ENCODE measurements at regions not wholly inside any gene's neighbourhood (a gene's known extent, or its start where the extent isn't known, plus 50 kb on each side); places are given as distances from the start of the nearest gene placed in this dataset.

DNA sequence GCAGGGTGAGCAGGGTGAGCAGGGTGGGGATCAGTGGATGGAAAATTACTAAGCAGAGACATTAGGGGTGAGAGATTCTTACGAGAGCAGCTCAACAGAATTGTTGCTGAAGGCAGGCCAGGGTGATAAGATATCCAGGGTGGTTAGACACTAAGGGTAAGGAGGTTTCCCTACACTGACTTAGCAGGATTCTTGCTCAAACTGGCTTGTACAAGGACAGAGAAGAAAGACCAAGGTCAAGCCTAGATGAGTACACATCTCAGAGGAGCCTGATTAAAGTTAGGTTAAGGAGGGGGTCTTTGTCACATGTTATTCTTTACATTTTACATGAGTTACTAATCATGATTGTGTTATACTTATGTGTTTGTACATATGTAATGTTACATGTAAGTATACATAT, 262.8 kb upstream of the FANCL start:
- no peak for DNase-seq

- DNase-seq: no peak
These were observed 261.8 kb upstream of the FANCL start for GRCh38 chr2:58502931-58503330.

- no peak for DNase-seq
These were observed 260.4 kb upstream of the FANCL start for GRCh38 chr2:58501371-58502160.

GRCh38 chr2:58497168-58497567, 256.0 kb upstream of the FANCL start:
- no peak for DNase-seq

DNA sequence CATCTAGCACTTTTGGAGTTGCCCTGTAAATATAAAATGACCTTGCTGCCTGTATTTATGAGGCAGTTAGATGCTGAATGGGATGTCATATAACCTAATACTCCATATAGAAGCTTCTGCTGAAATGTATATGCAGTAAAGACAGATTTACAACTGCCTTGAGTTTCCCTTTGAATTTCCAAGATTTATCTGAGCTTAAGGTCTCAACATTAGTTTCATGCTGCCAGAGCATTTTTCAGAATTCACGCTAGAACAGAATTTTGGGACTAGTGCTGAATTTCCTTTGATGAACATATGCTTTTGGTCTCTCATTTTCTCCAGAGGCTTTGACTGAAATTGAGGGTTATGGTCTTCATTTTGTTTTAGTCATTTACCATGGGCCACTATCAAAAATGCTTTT, 254.7 kb upstream of the FANCL start:
- no peak for DNase-seq

GRCh38 chr2:58494071-58494501, 253.0 kb upstream of the FANCL start:
- no peak for DNase-seq

- no peak for DNase-seq
These were observed 243.5 kb upstream of the FANCL start for GRCh38 chr2:58484629-58485028.

GRCh38 chr2:58484221-58484620, 243.1 kb upstream of the FANCL start:
- no peak for DNase-seq

- DNase-seq: no peak
These were observed 242.2 kb upstream of the FANCL start for GRCh38 chr2:58483307-58483706.

DNA sequence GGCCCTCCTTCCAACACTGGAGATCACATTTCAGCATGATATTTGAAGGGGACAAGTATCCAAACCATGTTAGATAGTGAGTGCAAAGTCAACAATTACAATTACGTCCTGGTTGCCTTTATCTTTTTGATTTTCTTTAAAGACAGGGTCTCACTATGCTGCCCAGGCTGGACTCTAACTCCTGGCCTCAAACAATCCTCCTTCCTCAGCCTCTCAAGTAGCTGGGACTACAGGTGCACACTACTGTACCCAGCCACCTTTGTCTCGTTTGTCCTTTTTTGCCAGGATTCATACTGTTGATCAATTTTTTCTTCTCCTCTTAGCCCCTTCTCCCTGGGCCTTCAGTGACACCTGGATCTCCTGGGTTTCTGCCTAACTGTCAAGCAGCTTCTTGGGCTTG, 240.5 kb upstream of the FANCL start:
- no peak for DNase-seq

DNA sequence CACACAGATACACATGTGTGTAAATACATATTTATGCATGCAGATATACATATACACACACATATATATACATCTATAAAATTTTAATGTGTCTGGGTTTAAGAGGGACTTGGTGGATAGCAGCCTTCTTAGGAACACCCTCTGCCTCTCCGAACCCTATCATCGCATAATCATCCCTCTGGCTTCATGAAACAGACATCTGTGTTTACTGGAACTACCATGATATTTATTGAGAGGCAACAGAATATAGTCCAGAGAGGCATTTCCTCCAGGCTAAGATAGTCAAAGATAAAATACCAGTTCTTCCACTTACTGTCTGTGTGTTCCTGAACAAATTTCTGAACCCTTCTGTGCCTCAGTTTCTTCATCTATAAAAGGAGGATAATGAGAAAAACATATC, 239.0 kb upstream of the FANCL start:
- DNase-seq: no peak

DNA sequence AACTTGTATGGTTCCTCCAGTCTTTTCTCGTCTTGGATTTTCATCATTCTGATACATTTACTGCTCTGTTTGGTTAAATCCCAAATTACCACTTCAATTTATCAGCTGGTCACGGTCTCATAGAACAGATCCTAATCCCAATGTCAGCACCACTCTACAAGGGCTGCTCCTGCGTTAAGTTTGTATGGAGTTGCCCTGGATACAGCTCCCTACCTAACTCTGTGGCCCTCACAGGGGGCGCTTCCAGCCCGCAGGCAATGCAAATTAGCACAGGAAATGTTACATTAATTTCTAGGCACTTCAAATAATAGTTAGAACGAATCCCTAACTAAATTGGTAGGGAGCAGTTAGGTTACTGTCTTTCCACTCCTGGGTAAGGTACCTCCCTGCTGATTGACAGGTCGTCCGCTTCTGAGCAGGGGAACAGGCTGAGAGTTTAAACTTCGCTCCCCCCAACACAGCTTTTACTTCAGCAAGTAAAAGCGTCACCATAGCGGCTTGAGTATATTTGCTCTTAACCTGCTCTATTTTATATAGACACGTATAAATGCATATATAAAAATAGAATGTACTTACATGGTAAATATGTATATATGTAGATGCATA, 238.5 kb upstream of the FANCL start:
- no peak for DNase-seq

GRCh38 chr2:58476556-58476955, 235.4 kb upstream of the FANCL start:
- DNase-seq: no peak

- DNase-seq: no peak
These were observed 234.6 kb upstream of the FANCL start for GRCh38 chr2:58475756-58476155.

GRCh38 chr2:58473165-58473564, 232.0 kb upstream of the FANCL start:
- no peak for DNase-seq

DNA sequence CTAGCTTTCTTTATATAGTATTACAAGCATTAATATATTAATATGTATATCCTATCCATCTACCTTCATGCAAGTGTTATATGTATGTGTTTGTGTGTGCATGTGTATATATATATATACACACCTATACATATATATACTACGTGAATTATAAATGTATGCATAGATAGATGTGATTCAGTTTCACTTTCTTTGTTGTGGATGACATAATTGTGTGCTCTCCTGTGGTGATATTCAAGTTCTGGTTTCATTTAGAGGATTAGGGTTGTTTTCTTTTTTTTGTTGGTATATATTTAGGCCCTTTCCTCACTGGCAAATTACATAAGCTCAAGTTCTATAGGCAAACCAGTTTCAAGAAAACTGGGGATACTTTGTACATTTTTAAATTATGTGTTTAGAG, 225.7 kb upstream of the FANCL start:
- DNase-seq: no peak

GRCh38 chr2:58466021-58466420, 224.9 kb upstream of the FANCL start:
- DNase-seq: peak in 1 of 2 experiments; percentile 7

DNA sequence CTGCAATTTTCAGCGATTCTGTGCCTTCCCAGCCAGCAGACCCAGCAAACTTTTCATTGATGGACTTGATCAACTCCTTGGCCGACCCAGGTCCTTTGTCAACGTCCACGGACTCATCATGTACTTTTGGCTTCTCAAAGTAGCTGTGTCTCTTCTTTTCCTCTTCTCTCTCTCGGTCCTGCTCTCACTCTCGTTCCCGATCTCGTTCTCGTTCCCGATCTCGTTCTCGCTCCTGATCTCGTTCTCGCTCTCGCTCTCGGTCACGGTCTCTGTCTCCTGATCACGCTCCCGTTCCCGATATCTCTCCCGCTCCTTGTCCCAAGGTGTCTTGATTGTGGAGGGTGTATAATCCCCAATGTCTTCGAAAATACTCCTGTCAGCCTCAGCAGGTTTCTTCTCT, 219.5 kb upstream of the FANCL start:
- no peak for DNase-seq

DNA sequence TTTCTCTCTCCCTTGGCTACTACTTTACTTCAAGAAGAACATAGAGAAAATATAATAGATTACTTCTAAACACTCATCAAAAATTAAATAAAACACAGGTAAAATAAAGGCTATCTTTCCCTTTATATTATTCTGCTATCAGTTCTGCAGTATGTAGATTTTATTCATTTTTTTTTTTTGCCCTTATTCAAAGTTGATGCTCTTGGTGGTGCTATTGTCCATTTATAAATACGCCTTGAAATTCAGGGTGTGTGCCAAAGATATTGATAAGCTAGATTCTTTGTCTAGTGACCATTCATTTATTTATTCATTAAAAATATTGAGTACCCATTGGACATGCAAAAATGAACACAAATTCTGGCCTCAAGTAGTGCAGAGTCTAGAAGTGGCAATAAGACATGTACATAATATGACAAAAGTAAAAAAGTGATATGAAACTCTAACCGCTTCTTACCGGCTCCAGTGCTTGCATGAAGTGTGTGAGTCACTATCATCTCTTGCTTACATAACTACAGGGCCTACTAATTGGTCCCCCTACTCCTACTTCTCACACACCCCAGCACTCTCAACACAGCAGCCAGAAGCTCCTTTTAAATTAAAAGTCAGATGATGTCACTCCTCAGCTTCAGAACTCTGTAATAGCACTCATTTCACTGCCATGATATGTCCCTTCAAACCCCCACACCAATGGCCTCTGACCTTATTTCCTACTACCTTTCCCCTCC, 208.3 kb upstream of the FANCL start:
- DNase-seq: no peak

GRCh38 chr2:58448845-58449244, 207.7 kb upstream of the FANCL start:
- no peak for DNase-seq

GRCh38 chr2:58448065-58448507, 207.0 kb upstream of the FANCL start:
- DNase-seq: peak; percentile 30 to 43

DNA sequence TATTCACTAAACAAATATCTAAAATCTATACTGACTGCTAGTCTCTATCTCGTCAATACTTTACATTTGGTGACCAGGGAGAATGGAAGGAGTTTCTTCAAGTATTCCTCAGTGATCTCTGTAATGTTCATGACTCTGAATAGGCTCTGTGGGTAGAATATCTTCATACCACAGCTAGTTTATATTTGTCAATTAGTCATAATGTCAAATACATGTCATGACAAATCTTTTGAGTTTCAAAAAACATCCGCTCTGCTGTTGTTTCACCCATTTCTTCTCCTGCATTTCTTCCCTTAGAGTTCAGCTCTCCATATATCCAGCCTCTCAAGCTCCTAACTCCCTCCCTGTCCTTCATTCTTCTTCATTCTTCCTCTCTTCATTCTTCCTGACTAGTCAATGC, 206.5 kb upstream of the FANCL start:
- no peak for DNase-seq

GRCh38 chr2:58441643-58442042, 200.5 kb upstream of the FANCL start:
- no peak for DNase-seq

GRCh38 chr2:58436872-58437271, 195.7 kb upstream of the FANCL start:
- DNase-seq: no peak
